ENCODE measurements at regions not wholly inside any gene's neighbourhood (a gene's known extent, or its start where the extent isn't known, plus 50 kb on each side); places are given as distances from the start of the nearest gene placed in this dataset.

- Histone ChIP-seq H3K4me1 (ENCODE audit: control insufficient read depth, extremely low read depth, insufficient read depth, low read length) (no peaks in the 10 kb centered on the region), H3K27me3 (ENCODE audit: control insufficient read depth, insufficient read depth, low read length) (no peaks in the 10 kb centered on the region), H3K79me2 (ENCODE audit: control insufficient read depth, insufficient read depth, low read length) (no peaks in the 10 kb centered on the region), H3K9ac (ENCODE audit: insufficient read depth, low read length) (no peak overlapping the region), H3K4me2 (ENCODE audit: extremely low read depth, insufficient read depth, low read length) (no peak overlapping the region), H3K9me3 (ENCODE audit: control insufficient read depth, insufficient read depth, low read depth, low read length) (no peaks in the 10 kb centered on the region), H4K20me1 (ENCODE audit: control insufficient read depth, extremely low read depth, insufficient read depth, low read length) (no peaks in the 10 kb centered on the region), H3K27ac (ENCODE audit: insufficient read depth, low read length) (no peak overlapping the region), H2AFZ (ENCODE audit: low read length) (no peak overlapping the region), H3K4me3 (replicated peaks in 1 of 4; ENCODE audit: control extremely low read depth in 1 of 4, insufficient read depth in 1 of 4, low read depth in 3 of 4, low read length in 4 of 4) (no peak overlapping the region), H3K36me3 (ENCODE audit: control insufficient read depth, insufficient read depth, low read length) (no peaks in the 10 kb centered on the region)
- no peak for DNase-seq (ENCODE audit: low read depth in 2 of 2)
- TF ChIP-seq, protein P1, sequence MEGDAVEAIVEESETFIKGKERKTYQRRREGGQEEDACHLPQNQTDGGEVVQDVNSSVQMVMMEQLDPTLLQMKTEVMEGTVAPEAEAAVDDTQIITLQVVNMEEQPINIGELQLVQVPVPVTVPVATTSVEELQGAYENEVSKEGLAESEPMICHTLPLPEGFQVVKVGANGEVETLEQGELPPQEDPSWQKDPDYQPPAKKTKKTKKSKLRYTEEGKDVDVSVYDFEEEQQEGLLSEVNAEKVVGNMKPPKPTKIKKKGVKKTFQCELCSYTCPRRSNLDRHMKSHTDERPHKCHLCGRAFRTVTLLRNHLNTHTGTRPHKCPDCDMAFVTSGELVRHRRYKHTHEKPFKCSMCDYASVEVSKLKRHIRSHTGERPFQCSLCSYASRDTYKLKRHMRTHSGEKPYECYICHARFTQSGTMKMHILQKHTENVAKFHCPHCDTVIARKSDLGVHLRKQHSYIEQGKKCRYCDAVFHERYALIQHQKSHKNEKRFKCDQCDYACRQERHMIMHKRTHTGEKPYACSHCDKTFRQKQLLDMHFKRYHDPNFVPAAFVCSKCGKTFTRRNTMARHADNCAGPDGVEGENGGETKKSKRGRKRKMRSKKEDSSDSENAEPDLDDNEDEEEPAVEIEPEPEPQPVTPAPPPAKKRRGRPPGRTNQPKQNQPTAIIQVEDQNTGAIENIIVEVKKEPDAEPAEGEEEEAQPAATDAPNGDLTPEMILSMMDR (conservative IDR thresholded peaks at IDR 0.05 in 1 of 2, IDR thresholded peaks at IDR 0.05 in 1 of 2; ENCODE audit: low read depth in 1 of 2, low read length in 2 of 2): no peak
Measured at GRCh38 chr13:105232439-105232838, 1303.0 kb downstream of the EFNB2 start.

GRCh38 chr13:105232006-105232405 lies 1303.5 kb downstream of the EFNB2 start:
- no peak overlapping the region for H3K9ac ChIP-seq (ENCODE audit: insufficient read depth, low read length)
- no peaks in the 10 kb centered on the region for H4K20me1 ChIP-seq (ENCODE audit: control insufficient read depth, extremely low read depth, insufficient read depth, low read length)
- H3K9me3 ChIP-seq (ENCODE audit: control insufficient read depth, insufficient read depth, low read depth, low read length): no peaks in the 10 kb centered on the region
- no peak overlapping the region for H3K27ac ChIP-seq (ENCODE audit: insufficient read depth, low read length)
- H2AFZ ChIP-seq (ENCODE audit: low read length): no peak overlapping the region
- DNase-seq (ENCODE audit: low read depth in 2 of 2): no peak
- no peaks in the 10 kb centered on the region for H3K79me2 ChIP-seq (ENCODE audit: control insufficient read depth, insufficient read depth, low read length)
- TF ChIP-seq EZH2 (IDR thresholded peaks at IDR 0.05; ENCODE audit: low read length, missing control alignments): no peak
- TF ChIP-seq, protein P1 (conservative IDR thresholded peaks at IDR 0.05 in 1 of 2, IDR thresholded peaks at IDR 0.05 in 1 of 2; ENCODE audit: low read depth in 1 of 2, low read length in 2 of 2): no peak
- no peaks in the 10 kb centered on the region for H3K27me3 ChIP-seq (ENCODE audit: control insufficient read depth, insufficient read depth, low read length)
- no peak overlapping the region for H3K4me2 ChIP-seq (ENCODE audit: extremely low read depth, insufficient read depth, low read length)
- no peak overlapping the region for H3K4me3 ChIP-seq (replicated peaks in 1 of 4; ENCODE audit: control extremely low read depth in 1 of 4, insufficient read depth in 1 of 4, low read depth in 3 of 4, low read length in 4 of 4)
- no peaks in the 10 kb centered on the region for H3K4me1 ChIP-seq (ENCODE audit: control insufficient read depth, extremely low read depth, insufficient read depth, low read length)
- H3K36me3 ChIP-seq (ENCODE audit: control insufficient read depth, insufficient read depth, low read length): no peaks in the 10 kb centered on the region

DNA sequence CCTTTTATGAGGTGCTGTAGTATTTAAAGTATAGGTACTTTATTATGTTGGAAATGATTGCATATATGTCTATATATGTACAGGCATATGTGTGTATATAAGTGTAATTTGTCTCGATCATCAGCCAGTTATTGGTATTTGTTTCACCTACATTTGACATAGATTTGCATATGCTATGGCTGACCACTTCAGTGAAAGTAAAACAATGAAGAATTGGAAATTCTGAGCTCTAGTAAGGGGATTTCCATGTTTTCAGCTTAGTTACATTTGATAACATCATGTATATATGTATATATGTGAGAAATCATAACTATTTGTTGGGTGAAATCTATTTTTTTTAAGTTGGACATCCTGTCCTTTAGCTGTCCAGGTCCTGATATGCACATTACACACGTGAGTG lies 1303.9 kb downstream of the EFNB2 start:
- Histone ChIP-seq H4K20me1 (ENCODE audit: control insufficient read depth, extremely low read depth, insufficient read depth, low read length) (no peaks in the 10 kb centered on the region), H3K36me3 (ENCODE audit: control insufficient read depth, insufficient read depth, low read length) (no peaks in the 10 kb centered on the region), H2AFZ (ENCODE audit: low read length) (no peak overlapping the region), H3K4me2 (ENCODE audit: extremely low read depth, insufficient read depth, low read length) (no peak overlapping the region), H3K27me3 (ENCODE audit: control insufficient read depth, insufficient read depth, low read length) (no peaks in the 10 kb centered on the region), H3K27ac (ENCODE audit: insufficient read depth, low read length) (no peak overlapping the region), H3K4me3 (replicated peaks in 1 of 4; ENCODE audit: control extremely low read depth in 1 of 4, insufficient read depth in 1 of 4, low read depth in 3 of 4, low read length in 4 of 4) (no peak overlapping the region), H3K4me1 (ENCODE audit: control insufficient read depth, extremely low read depth, insufficient read depth, low read length) (no peaks in the 10 kb centered on the region), H3K79me2 (ENCODE audit: control insufficient read depth, insufficient read depth, low read length) (no peaks in the 10 kb centered on the region), H3K9ac (ENCODE audit: insufficient read depth, low read length) (no peak overlapping the region), H3K9me3 (ENCODE audit: control insufficient read depth, insufficient read depth, low read depth, low read length) (no peaks in the 10 kb centered on the region)
- DNase-seq (ENCODE audit: low read depth in 2 of 2): no peak
- no peak for TF ChIP-seq EZH2 (IDR thresholded peaks at IDR 0.05; ENCODE audit: low read length, missing control alignments)
- TF ChIP-seq, protein P1 (conservative IDR thresholded peaks at IDR 0.05 in 1 of 2, IDR thresholded peaks at IDR 0.05 in 1 of 2; ENCODE audit: low read depth in 1 of 2, low read length in 2 of 2): no peak
